ENCODE measurements at regions not wholly inside any gene's neighbourhood (a gene's known extent, or its start where the extent isn't known, plus 50 kb on each side); places are given as distances from the start of the nearest gene placed in this dataset.

DNA sequence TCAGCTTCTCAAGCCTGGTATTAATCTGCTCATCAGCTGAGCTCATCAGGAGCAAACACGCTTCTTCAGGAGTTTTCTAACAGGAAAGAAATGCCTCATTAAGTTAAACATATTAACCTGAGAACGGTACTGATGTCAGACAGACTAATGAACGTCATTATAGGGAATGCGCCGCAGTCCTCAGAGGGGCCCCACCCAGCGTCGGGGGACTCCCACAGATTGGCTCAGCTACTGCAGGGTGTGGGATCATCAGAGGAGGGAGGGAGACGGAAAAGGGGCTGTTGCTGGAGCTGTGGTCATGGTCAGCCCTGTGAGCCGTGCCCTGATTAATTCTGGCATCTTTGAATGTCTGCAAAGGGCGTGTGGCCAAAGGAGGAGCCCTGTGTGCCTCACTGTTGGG is 348.5 kb downstream of the PTPRU start:
- no peak for DNase-seq

DNA sequence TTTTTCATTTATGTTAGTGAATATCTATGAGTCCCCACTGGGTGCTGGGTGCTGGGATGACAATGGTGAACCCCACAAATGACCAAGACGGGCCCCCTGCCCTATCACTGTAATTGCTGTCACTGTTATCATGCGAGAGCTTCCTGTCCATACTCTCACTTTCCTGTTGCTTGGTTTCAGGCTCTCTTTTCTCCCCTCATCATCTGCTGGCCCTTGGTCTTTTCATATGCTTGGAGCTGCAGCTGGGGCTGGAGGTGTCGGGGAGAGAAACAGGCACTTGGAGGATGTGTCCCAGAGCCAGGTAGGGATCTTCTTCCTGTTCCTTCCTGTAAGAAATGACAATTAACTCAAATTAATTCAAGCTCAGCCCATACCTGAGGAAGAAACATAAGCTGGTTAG is 348.0 kb downstream of the PTPRU start:
- DNase-seq = no peak

DNA sequence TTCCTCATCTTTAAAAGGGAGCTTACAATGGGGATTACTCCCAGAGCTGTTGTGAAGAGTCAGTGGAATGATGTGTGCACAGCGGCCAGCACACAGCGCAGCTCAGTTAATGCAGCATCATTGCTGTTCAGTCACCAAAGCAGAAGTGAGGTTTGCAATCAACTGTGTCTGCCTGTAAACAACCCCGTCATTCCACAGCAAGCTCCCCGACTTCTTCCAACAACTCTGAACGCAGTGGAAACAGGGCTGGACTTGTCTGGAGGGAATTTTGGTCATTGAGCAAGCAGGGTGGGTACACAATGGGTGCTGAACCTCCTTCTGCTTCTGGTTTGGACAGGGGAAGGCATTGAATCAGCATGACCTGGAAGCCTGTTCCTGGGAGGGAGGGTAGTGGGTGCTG is 347.4 kb downstream of the PTPRU start:
- DNase-seq = no peak

DNA sequence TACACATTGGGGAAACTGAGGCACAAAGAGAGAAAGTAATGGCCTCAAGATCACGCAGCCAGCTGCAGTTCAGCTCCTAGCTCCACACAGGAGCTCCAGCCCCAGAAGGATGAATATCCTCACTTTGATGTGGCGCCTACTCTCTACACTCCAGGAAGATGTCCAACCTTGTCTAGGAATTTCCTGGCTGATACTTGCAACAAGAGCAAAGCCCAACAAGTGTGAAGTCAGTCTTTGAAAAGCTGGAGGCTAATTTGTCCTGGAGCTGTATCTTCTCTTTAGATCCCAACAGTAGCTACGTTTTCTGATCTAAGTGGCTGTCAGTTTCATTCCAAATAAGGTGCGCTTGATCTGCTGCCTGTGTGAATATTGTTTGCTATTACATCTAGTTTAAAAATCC is 344.9 kb downstream of the PTPRU start:
- no peak for DNase-seq

DNA sequence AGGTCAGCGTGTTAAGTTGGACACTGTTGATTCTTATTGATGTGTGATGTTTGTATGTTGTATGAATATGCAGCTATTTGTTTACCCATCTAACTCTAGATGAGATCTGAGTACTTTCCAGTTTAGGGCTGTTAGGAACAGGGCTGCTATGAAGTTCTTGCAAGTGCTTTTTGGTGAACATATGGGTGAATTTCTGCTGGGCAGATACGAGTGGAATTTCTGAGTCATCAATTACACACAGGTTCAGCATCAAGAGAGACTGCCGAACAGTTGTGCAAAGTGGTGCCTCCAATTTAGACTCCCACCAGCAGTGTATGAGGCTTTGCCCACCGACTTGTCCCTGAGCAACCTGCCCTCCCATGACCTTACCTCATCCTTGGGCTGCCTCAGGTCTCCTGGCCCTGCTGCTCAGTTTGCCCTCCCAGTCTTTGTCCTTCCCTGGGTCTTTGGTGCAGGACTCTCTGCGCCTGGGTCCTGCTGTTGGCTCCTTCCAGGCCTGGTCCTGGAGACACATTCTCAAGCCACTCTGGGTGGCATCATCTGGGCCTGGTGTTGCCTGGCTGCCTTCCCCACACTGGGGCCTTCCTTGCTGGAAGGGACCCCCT is 343.6 kb downstream of the PTPRU start:
- no peak for DNase-seq

DNA sequence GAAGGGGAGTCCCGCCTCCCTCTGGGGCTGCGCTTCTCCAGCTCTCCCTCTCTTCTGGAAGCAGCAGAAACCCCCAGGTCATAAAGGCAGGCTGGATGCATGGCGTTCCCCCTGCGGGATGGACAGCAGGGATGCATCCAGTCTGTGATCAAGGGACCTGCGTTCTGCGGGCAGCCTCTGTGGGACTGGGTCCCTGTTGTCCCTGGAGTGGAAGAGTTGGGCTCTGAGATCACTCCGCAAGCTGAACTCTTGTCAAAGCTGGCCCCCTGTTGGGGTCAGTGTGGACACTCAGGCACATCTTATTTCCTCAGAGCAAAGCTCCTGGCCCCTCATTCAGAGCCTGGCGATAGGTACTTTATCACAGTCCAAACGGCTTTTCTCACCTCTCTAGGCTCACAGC is 341.2 kb downstream of the PTPRU start:
- DNase-seq = no peak

DNA sequence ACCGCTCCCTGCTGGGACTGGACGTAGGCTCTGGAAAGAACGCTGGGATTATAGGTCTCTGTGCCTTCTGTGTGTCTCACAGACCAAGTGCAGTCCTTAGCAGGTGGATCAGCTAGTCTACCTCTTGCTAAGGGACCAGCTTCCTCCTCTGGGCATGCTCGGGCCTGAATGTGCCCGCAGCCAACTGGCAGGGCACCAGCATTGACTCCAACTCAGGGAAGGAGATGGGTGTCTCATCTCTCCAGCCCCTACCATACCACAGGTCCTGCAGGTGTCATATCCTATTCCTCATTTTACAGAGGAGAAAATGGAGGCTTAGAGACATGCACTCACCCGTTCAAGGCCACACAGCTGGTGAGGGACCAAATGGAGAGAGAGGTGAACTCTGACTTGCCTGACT is 340.2 kb downstream of the PTPRU start:
- DNase-seq = no peak

DNA sequence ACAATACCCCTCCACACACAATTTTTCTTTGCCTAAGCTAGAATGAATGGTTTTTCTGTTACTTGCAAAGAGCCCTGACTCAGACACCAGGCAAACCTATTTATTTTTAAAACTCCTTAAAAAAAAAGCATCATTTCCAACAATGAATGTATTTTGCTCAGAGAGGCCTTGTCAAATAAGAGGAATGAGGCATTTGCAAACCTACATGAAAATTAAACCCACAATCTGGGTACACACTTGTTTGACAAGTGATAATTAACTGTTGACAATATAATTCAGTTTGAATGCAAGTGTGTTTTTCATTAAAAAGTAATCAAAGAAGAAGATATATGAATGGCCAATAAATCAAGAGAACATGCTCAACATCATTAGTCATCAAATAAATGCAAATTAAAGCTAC is 339.5 kb downstream of the PTPRU start:
- DNase-seq = no peak

DNA sequence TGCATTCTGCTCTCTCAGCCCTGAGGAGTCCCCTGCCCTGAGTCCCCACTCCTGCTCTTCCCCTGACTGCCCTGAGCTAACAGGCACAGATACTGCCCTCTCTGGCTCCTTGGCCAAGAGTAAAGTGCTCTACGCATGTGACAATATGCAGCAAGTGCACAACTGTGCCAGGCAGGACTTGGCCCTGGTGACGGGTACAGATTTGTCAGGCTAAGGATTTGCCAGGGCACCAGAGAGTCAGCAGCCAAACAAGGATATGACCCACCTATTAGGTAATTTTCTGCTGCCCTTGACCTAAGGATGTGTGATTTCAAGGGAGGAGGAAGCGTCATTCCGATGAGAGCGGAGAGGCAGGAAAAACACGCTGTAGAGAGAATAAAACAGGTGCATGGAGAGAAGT is 339.0 kb downstream of the PTPRU start:
- DNase-seq = no peak

DNA sequence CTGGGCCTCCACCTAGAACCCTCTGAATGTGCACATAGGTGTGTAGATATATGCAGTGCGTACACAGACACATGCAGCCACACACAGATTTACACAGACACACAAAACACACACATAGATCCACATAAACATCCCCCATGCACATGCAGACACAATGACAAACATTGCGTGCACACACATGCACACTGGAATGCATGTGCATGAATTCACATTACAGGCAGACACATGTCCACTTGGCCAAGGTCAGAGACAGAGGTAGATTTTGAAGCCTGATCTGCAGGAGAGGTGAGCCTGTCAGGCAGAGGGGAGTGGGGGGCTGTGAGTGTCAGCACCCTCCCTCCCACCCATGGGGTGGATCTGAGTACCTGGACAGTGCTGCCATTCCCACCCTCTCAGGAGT is 338.5 kb downstream of the PTPRU start:
- no peak for DNase-seq

DNA sequence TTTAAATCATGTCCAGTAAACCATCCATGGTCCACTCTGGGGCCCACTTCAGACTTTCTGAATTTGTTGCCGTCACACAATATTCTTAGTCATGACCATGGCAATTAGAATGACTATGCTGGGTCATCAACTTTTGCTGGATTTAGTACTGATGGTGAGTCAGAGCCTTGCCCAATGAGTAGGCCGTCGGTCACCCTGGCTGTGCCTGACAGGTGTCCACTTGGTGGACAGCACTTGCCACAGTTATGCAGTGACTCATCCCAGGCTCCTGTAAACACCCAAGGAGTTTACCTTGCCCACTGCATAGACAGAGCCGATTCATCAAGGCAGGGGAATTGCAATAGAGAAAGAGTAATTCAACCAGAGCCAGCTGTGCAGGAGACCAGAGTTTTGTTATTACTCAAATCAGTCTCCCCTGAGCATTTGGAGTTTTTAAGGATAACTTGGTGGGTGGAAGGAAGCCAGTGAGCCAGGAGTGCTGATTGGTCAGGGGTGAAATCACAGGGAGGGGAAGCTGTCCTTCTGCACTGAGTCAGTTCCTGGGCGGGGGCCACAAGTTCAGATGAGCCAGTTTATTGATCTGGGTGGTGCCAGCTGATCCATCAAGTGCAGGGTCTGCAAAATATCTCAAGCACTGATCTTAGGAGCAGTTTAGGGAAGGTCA is 333.8 kb downstream of the PTPRU start:
- DNase-seq = no peak

DNA sequence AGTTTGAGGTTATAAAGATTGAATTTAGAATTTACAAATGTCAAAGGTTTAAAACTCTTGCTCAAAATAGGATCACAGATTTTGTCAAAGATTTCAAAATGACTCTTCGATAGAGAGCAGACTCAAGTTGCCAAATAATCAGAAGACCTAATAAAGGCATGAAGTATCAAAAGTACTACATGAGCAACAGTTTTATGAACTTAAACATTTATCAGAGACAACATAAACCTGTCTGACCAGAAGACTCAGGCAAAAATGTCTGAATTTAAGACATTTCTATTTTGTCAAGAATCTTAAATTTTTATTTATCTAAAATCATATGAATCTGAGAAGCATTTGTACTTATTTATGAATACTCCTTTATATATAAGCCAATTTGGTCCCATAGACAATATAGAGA is 330.9 kb downstream of the PTPRU start:
- DNase-seq = no peak

DNA sequence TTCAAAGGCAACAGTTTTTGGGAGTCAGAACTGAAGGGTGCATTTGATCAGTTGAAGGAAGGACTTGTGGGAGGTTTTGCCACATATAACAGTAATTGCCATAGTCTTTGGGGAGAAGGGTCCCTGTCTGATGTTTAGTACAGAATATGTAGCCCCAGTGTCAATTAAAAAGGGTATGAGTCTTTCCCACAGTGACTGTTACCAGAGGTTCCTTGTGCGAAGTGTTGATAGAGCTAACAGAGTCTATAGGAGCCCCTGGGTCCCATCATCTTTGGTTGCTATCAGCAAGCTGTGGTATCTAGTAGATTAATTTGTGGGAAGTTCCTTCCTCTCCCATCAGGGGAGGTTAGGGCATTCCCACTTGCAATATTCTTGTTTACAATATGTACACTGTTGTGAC is 329.2 kb downstream of the PTPRU start:
- no peak for DNase-seq

DNA sequence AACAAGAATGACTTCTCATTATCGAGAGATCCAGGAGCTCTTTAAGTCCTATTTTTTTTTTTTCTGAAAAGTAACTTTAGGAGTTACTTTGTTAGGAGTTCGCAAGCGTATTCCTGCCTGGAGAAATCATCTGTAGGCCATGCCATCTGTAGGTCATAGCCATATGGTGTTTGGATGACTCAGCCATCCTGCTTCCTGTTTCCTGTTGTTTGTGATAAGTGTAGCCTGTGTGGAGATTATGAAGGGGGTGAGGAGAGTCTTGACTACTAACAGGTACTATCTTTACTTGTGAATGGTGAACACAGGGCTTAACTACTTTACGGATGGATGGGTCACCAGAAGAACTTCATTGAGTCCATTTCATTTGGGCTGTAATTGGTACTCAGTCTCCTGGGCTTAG is 327.2 kb downstream of the PTPRU start:
- DNase-seq = no peak

DNA sequence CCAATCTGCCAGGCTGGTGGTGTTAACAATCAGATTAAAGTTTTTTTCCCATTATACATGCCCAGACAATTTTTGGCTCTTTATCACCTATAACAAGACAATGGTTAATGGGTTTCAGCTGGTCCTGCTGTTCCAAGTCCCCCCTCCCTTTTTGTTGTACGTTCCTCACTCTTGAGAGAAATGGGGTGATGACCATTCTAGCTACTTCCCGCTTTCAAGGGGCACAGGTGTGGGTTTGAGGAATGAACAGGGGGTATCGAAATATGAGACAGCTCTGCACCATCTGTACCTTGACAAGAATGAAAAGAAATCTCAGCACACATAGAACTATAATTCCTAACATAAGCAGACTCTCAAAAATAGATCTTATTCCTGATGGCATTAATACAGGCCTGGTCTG is 326.8 kb downstream of the PTPRU start:
- no peak for DNase-seq

DNA sequence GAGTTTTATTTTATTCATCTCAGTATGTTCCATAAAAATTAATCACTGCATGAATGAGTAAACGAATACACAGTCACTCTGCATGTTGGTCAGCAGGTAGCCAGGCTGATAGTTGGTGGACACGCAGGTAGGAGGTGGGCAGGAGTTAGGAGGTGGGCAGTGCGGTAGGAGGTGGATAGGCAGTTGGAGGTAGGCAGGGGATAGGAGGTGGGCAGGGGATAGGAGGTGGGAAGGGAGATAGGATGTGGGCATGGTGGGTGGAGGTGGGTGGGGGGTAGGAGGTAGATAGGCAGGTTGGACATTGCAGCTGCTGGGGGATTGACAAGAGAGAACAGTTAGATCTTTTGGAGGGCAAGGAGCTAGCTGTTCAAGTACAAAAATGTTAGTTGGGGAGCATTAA is 322.7 kb downstream of the PTPRU start:
- no peak for DNase-seq

DNA sequence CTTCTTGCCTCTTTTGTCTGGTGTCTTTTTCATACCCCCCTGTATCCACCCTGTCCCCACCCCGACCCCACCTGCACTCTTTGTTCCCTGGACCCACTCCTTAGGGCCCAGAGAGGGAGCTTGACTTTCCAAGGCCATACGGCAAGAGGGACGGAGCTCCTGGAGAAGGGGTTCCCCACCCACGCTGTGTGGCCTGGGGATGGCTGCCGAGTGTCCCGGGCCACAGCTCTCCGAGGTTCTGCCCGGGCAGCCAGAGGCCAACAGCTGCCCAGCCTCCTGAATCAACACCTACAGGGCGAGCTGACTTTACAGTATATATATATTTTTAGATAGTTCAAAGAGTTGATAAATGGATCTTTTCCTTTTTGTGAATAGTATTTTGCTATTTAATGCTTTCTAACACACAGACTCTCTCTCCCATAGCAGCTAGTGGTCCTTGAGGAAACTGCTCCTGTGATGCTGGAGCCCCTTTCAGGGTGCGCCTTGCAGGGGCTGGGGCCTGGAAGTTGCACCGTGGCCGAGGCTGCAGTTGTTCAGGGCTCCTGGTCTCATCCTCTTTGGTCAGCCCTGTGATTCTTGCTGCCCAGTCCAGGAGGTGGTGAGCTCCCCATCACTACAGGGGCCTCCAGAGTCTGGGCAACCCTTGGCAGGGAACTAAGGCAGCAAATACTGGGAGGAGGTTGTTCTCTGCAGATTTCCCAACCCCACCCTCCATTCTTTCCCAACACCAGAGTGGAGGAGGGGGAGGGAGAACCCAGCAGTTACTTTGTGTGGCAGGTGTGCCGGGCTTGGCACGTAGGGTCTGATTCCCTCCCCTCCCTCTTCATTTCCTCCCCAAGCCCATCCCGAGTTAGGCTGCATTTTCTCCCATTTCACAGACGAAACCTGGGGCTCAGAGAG is 321.6 kb downstream of the PTPRU start:
- no peak for DNase-seq

DNA sequence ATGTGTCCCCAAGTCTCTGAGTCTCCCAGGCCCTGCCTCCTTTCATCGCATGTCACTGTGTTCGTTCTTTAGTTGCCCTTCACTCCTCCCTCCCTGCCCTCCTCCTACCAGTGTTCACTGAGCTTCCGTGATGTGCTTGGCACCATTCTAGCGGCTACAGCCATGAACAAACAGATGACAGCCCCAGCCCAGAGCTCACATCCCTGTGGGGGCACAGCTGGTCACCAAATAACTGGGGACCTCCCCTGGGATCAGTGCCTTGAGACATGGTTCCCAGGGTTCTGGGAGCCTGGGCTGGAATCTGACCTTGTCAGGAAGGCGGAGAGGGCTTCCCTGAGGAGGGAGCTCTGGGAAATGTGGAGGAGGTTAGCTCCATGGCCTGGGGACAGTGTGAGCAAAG is 320.7 kb downstream of the PTPRU start:
- DNase-seq = no peak

DNA sequence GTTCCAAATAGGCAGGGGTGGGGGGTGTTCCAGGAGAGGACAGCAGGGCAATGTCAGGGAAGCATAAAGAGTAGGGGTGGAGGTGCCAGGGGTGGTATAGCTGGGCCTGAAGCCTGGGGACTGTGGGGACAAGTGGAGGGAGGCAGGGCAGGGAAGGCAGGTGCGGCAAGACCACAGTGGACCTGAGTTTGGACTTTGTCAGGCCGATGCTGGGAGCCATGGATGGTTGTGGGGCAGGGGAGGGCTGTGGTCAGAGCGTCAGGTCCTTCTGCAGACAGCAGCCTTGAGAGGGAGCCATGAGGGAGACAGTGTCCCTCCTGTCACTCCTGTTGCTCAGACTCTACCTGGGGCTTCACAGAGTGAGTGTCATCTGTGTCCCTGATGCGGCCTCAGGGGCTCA is 320.3 kb downstream of the PTPRU start:
- DNase-seq = no peak

DNA sequence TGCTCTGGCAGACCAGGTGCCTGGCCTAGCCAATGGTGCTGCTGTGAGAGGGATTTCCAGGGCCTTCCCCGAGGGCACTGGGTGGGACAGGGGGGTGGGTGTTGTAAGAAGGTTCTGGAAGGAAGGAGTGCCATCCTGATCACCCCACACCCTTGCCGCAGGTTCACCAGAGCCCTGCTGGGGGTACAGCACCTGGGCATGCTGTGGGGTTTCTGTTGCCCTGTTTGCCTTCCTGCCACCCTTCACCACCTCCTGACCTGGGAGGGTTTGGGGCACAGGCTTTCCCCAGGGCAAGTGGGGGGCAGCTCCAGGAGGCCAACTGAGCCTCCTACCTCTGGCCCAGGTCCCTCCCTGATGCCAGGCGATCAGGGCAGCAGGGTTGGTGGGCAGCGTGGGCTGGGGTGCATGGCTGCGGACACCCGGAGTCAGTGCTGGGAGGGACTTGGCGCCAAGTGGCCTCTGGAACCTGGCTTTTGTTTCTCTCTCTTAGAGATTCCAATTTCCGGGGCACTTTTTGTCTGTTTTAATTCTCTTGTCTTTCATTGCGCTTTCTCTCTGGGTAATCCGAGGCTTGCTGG is 318.8 kb downstream of the PTPRU start:
- no peak for DNase-seq

DNA sequence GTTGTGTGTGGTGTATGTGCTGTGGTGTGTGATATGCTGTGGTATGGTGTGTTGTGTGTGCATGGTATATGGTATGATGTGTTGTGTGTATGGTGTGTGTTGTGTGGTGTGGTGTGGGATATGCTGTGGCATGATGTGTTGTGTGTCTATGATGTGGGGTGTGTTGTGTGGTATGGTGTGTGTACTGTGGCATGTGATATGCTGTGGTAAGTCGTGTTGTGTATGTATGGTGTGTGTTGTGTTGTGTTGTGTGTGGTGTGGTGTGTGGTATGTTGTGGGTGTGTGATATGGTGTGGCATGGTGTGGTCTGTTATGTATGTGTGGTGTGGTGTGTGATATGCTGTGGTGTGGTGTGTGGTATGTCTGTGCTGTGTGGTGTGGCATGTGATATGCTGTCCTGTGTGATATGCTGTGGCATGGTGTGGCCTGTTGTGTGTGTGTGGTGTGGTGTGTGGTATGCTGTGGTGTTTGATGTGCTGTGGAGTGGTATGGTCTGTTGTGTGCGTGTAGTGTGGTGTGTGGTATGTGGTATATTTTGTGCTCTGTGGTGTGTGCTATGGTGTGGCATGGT is 318.0 kb downstream of the PTPRU start:
- DNase-seq = no peak

DNA sequence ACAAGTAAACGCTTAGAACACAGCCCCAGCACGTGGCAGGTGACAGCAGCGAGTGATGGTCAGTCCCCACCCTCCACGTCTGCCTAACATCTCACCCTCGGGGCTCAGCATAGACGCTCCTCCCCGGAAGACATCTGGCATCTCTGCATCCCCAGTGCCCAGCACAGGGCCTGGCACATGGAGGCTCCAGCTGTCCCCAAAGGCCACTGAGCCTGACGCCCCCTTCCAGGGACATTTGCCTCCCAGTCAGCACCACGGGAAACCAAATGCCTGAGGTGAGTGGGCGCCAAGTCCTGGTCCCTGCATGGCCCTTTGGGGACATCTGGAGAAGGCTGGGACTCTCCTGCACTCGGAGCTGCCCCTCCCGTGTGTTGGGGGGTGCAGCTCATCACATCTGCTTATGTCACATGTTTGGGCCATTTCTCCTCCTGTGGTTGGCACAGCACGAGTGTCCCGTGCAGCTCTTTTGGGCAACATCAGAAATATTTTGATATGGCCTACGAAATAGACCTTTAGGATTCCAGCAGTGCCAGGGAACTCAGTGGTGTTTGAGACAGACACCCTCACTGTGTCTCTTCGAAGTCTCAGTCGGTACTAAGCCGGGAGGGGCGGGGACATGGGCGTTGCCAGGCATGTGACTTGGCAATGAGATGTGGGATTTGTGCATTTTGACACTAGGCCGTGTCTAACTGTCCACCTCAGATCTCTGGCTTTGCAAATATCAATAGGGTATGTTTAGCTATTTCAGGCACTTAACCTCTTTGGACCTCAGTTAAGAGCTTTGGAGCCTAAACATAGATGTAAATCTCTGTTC is 315.0 kb downstream of the PTPRU start:
- no peak for DNase-seq
